ENCODE measurements at regions not wholly inside any gene's neighbourhood (a gene's known extent, or its start where the extent isn't known, plus 50 kb on each side); places are given as distances from the start of the nearest gene placed in this dataset.

DNA sequence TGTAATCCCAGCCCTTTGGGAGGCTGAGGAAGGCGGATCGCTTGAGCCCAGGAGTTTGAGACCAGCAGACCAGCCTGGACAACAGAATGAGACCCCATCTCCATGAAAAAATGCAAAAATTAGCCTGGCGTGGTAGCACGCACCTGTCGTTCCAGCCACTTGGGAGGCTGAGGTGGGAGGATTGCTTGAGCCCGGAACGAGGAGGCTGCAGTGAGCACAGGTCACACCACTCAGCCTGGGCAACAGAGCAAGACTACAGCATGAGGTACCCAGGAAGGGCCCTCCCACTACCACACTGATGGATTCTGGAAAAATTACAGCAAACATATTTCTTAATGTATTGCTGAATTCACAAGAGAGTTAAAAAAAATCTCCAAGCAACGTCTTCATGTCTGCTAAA lies 56.3 kb upstream of the HPCAL1 start:
- Histone ChIP-seq H3K79me2 (ENCODE audit: insufficient read depth, low read length) (no peaks in the 10 kb centered on the region), H2BK15ac (ENCODE audit: low read depth, low read length) (no peak overlapping the region), H4K8ac (replicated peaks; ENCODE audit: insufficient read length, low read depth, low read length) (no peak overlapping the region), H3K27ac (ENCODE audit: insufficient read length, low read depth, low read length) (no peak overlapping the region), H3K79me1 (ENCODE audit: insufficient read depth, low read depth, low read length, poor library complexity, severe bottlenecking) (no peaks in the 10 kb centered on the region), H3K4me2 (ENCODE audit: insufficient read depth, insufficient read length, low read length) (no peak overlapping the region), H3K18ac (ENCODE audit: insufficient read length, low read depth, low read length) (no peak overlapping the region), H3K56ac (ENCODE audit: insufficient read length, low read depth, low read length) (no peak overlapping the region), H3K4me1 (ENCODE audit: insufficient read depth, low read length) (no peaks in the 10 kb centered on the region), H3K14ac (ENCODE audit: insufficient read depth, low read length) (no peak overlapping the region), H3K27me3 (ENCODE audit: insufficient read depth, low read length) (no peaks in the 10 kb centered on the region; the same call in 1 of the 2 replicates), H2AK5ac (ENCODE audit: insufficient read length, low read length) (no peak overlapping the region), H3K9me3 (ENCODE audit: control insufficient read depth, low read depth, low read length) (no peaks in the 10 kb centered on the region), H4K91ac (ENCODE audit: insufficient read length, low read depth, low read length) (no peak overlapping the region), H4K5ac (ENCODE audit: insufficient read length, low read depth, low read length) (no peak overlapping the region), H2BK20ac (ENCODE audit: low read depth, low read length, poor library complexity, severe bottlenecking) (no peak overlapping the region), H2BK5ac (ENCODE audit: insufficient read length, low read length) (no peak overlapping the region), H3K23me2 (ENCODE audit: insufficient read length, low read depth, low read length, poor library complexity, severe bottlenecking) (no peaks in the 10 kb centered on the region), H3K23ac (ENCODE audit: insufficient read length, low read depth, low read length) (no peak overlapping the region), H4K20me1 (ENCODE audit: control insufficient read depth, insufficient read depth, insufficient read length) (no peaks in the 10 kb centered on the region), H3K9ac (ENCODE audit: extremely low read depth, insufficient read length, low read length) (no peak overlapping the region), H3K4ac (ENCODE audit: low read depth, low read length) (no peak overlapping the region), H2BK120ac (ENCODE audit: low read depth, low read length, poor library complexity, severe bottlenecking) (no peak overlapping the region), H3T11ph (ENCODE audit: low read length) (no peak overlapping the region), H2BK12ac (ENCODE audit: insufficient read length, low read depth, low read length) (no peak overlapping the region), H2AFZ (ENCODE audit: low read length) (no peak overlapping the region)
- Mint-ChIP-seq H3K36me3 (ENCODE audit: insufficient read depth in 1 of 3, low read depth in 3 of 3) (no peaks in the 10 kb centered on the region; a peak in 1 of 7 replicates), H3K27me3 (ENCODE audit: low read depth) (no peaks in the 10 kb centered on the region; the same call in 1 of the 2 replicates), H3K27ac (no peak overlapping the region), H3K4me3 (no peak overlapping the region), H3K4me1 (no peaks in the 10 kb centered on the region), H3K9me3 (peaks cover 0 to 11% of the 10 kb centered on the region in 2 experiments; a peak in 3 of 5 replicates)
- DNase-seq, result no peak
- TF ChIP-seq CTCF (conservative IDR thresholded peaks at IDR 0.05), result no peak
- no CpG with 5 or more reads among the region's 8 CpGs for WGBS (ENCODE audit: extremely low coverage, insufficient read length, low lambda C conversion rate)
